SK-N-SH (cell line): ENCODE measurements at regions not wholly inside any gene's neighbourhood (a gene's known extent, or its start where the extent isn't known, plus 50 kb on each side); places are given as distances from the start of the nearest gene placed in this dataset.
A peak's percentile ranks its signal among the peaks of the same experiment; 100 is the strongest.

Experiments used
- CTCF ChIA-PET: fragments of 300-600, 350-600 bp; formaldehyde crosslinking; extraction: SDS; loops from one replicate; lab custom pipeline; 2021; lab: Yijun Ruan, JAX
- POLR2A ChIA-PET: fragments of 350-600 bp; sonication (Branson Sonifier 250); formaldehyde crosslinking; extraction: SDS; loops from one replicate; lab custom pipeline; 2020; ENCODE audit warnings: antibody characterized with exemption, inconsistent platforms; lab: Yijun Ruan, JAX
- DNase-seq: peaks from one replicate; pipeline ENCODE4 v3.0.0; 2012
- H2AFZ ChIP-seq: fragments of 200-600 bp; sonication (generic); 2 replicates; pipeline ENCODE4 v1.8.1; 2016; ENCODE audit warnings: antibody characterized with exemption, mild to moderate bottlenecking, low read depth
- H3F3A ChIP-seq: fragments of 200-600 bp; sonication (generic); replicated peaks from 2 replicates; pipeline ENCODE3; 2016; ENCODE audit warnings: antibody characterized with exemption, mild to moderate bottlenecking; ENCODE audit not compliant: insufficient read depth
- H3K27ac ChIP-seq, 2 experiments: fragments of 200-500 bp in 1 of 2; fragments of 200-600 bp in 1 of 2; sonication (Bioruptor generic) in 1 of 2; sonication (generic), shearing (Covaris generic) in 1 of 2; 2 replicates each; pipeline versions ENCODE4 v1.5.1 to v1.6.1; 2014 to 2016; ENCODE audit warnings: low read depth in 2 of 2, inconsistent platforms in 1 of 2, low read length in 1 of 2, mild to moderate bottlenecking in 1 of 2, mixed read lengths in 1 of 2
- H3K27me3 ChIP-seq: fragments of 200-600 bp; sonication (generic), shearing (Covaris generic); 2 replicates; pipeline ENCODE4 v1.6.1; 2016; ENCODE audit warnings: mixed run types; ENCODE audit not compliant: insufficient read depth
- H3K36me3 ChIP-seq, 2 experiments: fragments of 200-500 bp in 1 of 2; fragments of 200-600 bp in 1 of 2; sonication (Bioruptor generic) in 1 of 2; sonication (generic) in 1 of 2; replicated peaks in 1 of 2; 2 replicates each; pipeline versions ENCODE3 to v1.5.1; 2014 to 2016; ENCODE audit warnings: low read length in 1 of 2, mild to moderate bottlenecking in 1 of 2; ENCODE audit not compliant: insufficient read depth in 2 of 2, control insufficient read depth in 1 of 2
- H3K4me1 ChIP-seq, 2 experiments: fragments of 200-500 bp in 1 of 2; fragments of 200-600 bp in 1 of 2; sonication (Bioruptor generic) in 1 of 2; sonication (generic), shearing (Covaris generic) in 1 of 2; 2 replicates each; pipeline versions ENCODE4 v1.5.1 to v1.6.1; 2014 to 2016; ENCODE audit warnings: low read depth in 1 of 2, low read length in 1 of 2, mixed run types in 1 of 2; ENCODE audit not compliant: insufficient read depth in 2 of 2, control insufficient read depth in 1 of 2
- H3K4me2 ChIP-seq: fragments of 200-600 bp; sonication (generic), shearing (Covaris generic); 2 replicates; pipeline ENCODE4 v1.6.1; 2017; ENCODE audit warnings: mixed run types
- H3K4me3 ChIP-seq, 2 experiments: fragments of 200-500 bp in 1 of 2; fragments of 200-600 bp in 1 of 2; sonication (Bioruptor generic) in 1 of 2; sonication (generic), shearing (Covaris generic) in 1 of 2; 2 replicates each; pipeline versions ENCODE4 v1.5.1 to v1.8.1; 2014 to 2016; ENCODE audit warnings: low read depth in 2 of 2, inconsistent platforms in 1 of 2, low read length in 1 of 2, mild to moderate bottlenecking in 1 of 2, mixed read lengths in 1 of 2, moderate library complexity in 1 of 2
- H3K79me2 ChIP-seq: fragments of 200-600 bp; sonication (generic); 2 replicates; pipeline ENCODE4 v1.8.1; 2017; ENCODE audit warnings: mild to moderate bottlenecking; ENCODE audit not compliant: insufficient read depth
- H3K9ac ChIP-seq: fragments of 200-600 bp; sonication (generic); 2 replicates; pipeline ENCODE4 v1.6.1; 2017; ENCODE audit warnings: mixed run types
- H3K9me2 ChIP-seq: fragments of 200-600 bp; sonication (generic); 2 replicates; pipeline ENCODE4 v1.6.1; 2017; ENCODE audit warnings: mixed run types
- H3K9me3 ChIP-seq: fragments of 200-600 bp; sonication (generic); 2 replicates; pipeline ENCODE4 v1.6.1; 2017; ENCODE audit warnings: mixed run types, mild to moderate bottlenecking, moderate library complexity
- H4K20me1 ChIP-seq: fragments of 200-600 bp; sonication (generic); 2 replicates; pipeline ENCODE4 v1.6.1; 2017; ENCODE audit warnings: mild to moderate bottlenecking, mixed run types; ENCODE audit not compliant: insufficient read depth
- CTCF ChIP-seq: fragments of 200-600 bp; sonication (generic); IDR thresholded peaks from 2 replicates; pipeline ENCODE4 v1.6.1; 2017; ENCODE audit warnings: antibody characterized with exemption, mild to moderate bottlenecking, moderate library complexity
- FOXM1 ChIP-seq: IDR thresholded peaks from 2 replicates; pipeline ENCODE4 v1.4.0; 2012; ENCODE audit warnings: low read depth, mild to moderate bottlenecking
- IRF3 ChIP-seq: fragments of 150-350 bp; IDR thresholded peaks from 2 replicates; pipeline ENCODE4 v1.6.1; 2016; ENCODE audit warnings: mild to moderate bottlenecking, low read depth, low read length
- JUND ChIP-seq: IDR thresholded peaks from 2 replicates; pipeline ENCODE4 v1.4.0; 2012
- NRF1 ChIP-seq: IDR thresholded peaks from 2 replicates; pipeline ENCODE4 v1.6.1; 2012; ENCODE audit warnings: low read depth, mild to moderate bottlenecking, low read length
- RAD21 ChIP-seq: IDR thresholded peaks from 2 replicates; pipeline ENCODE4 v1.6.1; 2012; ENCODE audit warnings: mild to moderate bottlenecking, low read length
- SMC3 ChIP-seq: IDR thresholded peaks from 2 replicates; pipeline ENCODE4 v1.6.1; 2012; ENCODE audit warnings: low read depth, low read length, improper control_type of control experiment
- WGBS: methylation state at CpG from one replicate; pipeline ENCODE4 v1.1.6; 2017; ENCODE audit warnings: low lambda C conversion rate; 5-methylcytosine and 5-hydroxymethylcytosine counted together

GRCh38 chr4:149890531-149890930 is 74.9 kb upstream of the IQCM start:
- no peaks in the 10 kb centered on the region; a peak in 1 of 4 replicates for H3K4me1 ChIP-seq
- H3K36me3 ChIP-seq: no peaks in the 10 kb centered on the region
- no peak overlapping the region for H3K27ac ChIP-seq
- H4K20me1 ChIP-seq: no peaks in the 10 kb centered on the region
- no peaks in the 10 kb centered on the region for H3K9me2 ChIP-seq
- H3K4me3 ChIP-seq: no peak overlapping the region
- 0% methylated on average over 1 of the region's 1 CpG for WGBS
- no peaks in the 10 kb centered on the region for H3K9me3 ChIP-seq
- no peak for DNase-seq
- no peaks in the 10 kb centered on the region for H3F3A ChIP-seq
- no peak for TF ChIP-seq JUND
- CTCF ChIA-PET: no interaction called here
- H3K27me3 ChIP-seq: no peaks in the 10 kb centered on the region; the same call in 1 of the 2 replicates
- no peak overlapping the region for H3K9ac ChIP-seq
- H3K4me2 ChIP-seq: no peak overlapping the region
- no peak overlapping the region for H2AFZ ChIP-seq
- no peaks in the 10 kb centered on the region for H3K79me2 ChIP-seq
- POLR2A ChIA-PET: no interaction called here

- TF ChIP-seq IRF3 (no peak), NRF1 (no peak)
- ChIA-PET POLR2A (no interaction called here), CTCF (no interaction called here)
- H3K4me1 ChIP-seq: no peaks in the 10 kb centered on the region; a peak in 1 of 4 replicates
- no peaks in the 10 kb centered on the region; the same call in 1 of the 2 replicates for H3K27me3 ChIP-seq
- H4K20me1 ChIP-seq: no peaks in the 10 kb centered on the region
- 0% methylated on average over 1 of the region's 1 CpG for WGBS
- no peaks in the 10 kb centered on the region for H3K79me2 ChIP-seq
- no peaks in the 10 kb centered on the region for H3K36me3 ChIP-seq
- H3F3A ChIP-seq: no peaks in the 10 kb centered on the region
- no peak overlapping the region for H3K9ac ChIP-seq
- no peak overlapping the region for H3K4me3 ChIP-seq
- H3K4me2 ChIP-seq: no peak overlapping the region
- H3K27ac ChIP-seq: no peak overlapping the region
- H3K9me2 ChIP-seq: no peaks in the 10 kb centered on the region
- DNase-seq: no peak
- no peak overlapping the region for H2AFZ ChIP-seq
- H3K9me3 ChIP-seq: no peaks in the 10 kb centered on the region
Observed at GRCh38 chr4:149891426-149891825, 75.8 kb upstream of the IQCM start.

GRCh38 chr4:149896432-149896831 is 80.8 kb upstream of the IQCM start:
- ChIA-PET CTCF (interaction anchor here (1.3 kb wide), 1 partner anchor 533 kb away, joined by 6 read pairs; no protein-coding TSS in a partner anchor), POLR2A (no interaction called here)
- TF ChIP-seq FOXM1 (no peak), SMC3 (no peak), RAD21 (peak; percentile 55), CTCF (peak; percentile 53)
- 60% methylated on average over 1 of the region's 1 CpG for WGBS
- Histone ChIP-seq H3K9me2 (no peaks in the 10 kb centered on the region), H3K4me3 (no peak overlapping the region), H2AFZ (no peak overlapping the region), H3K9me3 (no peaks in the 10 kb centered on the region), H3K36me3 (no peaks in the 10 kb centered on the region), H3K79me2 (no peaks in the 10 kb centered on the region), H3K9ac (no peak overlapping the region), H3K27me3 (no peaks in the 10 kb centered on the region; the same call in 1 of the 2 replicates), H4K20me1 (no peaks in the 10 kb centered on the region), H3K27ac (no peak overlapping the region), H3K4me2 (no peak overlapping the region), H3K4me1 (no peaks in the 10 kb centered on the region), H3F3A (no peaks in the 10 kb centered on the region)
- DNase-seq: no peak
